ENCODE measurements at regions not wholly inside any gene's neighbourhood (a gene's known extent, or its start where the extent isn't known, plus 50 kb on each side); places are given as distances from the start of the nearest gene placed in this dataset.
A peak's percentile ranks its signal among the peaks of the same experiment; 100 is the strongest.

- H3K36me3 ChIP-seq (ENCODE audit: control insufficient read depth, insufficient read depth, low read length): no peaks in the 10 kb centered on the region
- FAIRE-seq: no peak
- no peaks in the 10 kb centered on the region for H3K27me3 ChIP-seq (ENCODE audit: control insufficient read depth, insufficient read depth, low read length)
- no peak overlapping the region for H3K4me3 ChIP-seq (ENCODE audit: low read depth, low read length)
- no peak for DNase-seq (ENCODE audit: low read depth)
- TF ChIP-seq CTCF (IDR thresholded peaks at IDR 0.05; ENCODE audit: insufficient read depth, low read length, severe bottlenecking): no peak
Measured at GRCh38 chr11:45060707-45061106, 85.7 kb upstream of the PRDM11 start.

- Histone ChIP-seq H3K27me3 (ENCODE audit: control insufficient read depth, insufficient read depth, low read length) (no peaks in the 10 kb centered on the region), H3K4me3 (ENCODE audit: low read depth, low read length) (no peak overlapping the region), H3K36me3 (ENCODE audit: control insufficient read depth, insufficient read depth, low read length) (no peaks in the 10 kb centered on the region)
- DNase-seq (ENCODE audit: low read depth): no peak
- no peak for FAIRE-seq
- TF ChIP-seq CTCF (IDR thresholded peaks at IDR 0.05; ENCODE audit: insufficient read depth, low read length, severe bottlenecking): no peak
Measured at GRCh38 chr11:45061641-45062040, 84.8 kb upstream of the PRDM11 start.

GRCh38 chr11:45062115-45062514 lies 84.3 kb upstream of the PRDM11 start:
- H3K27me3 ChIP-seq (ENCODE audit: control insufficient read depth, insufficient read depth, low read length): no peaks in the 10 kb centered on the region
- no peak overlapping the region for H3K4me3 ChIP-seq (ENCODE audit: low read depth, low read length)
- DNase-seq (ENCODE audit: low read depth) (no peak), FAIRE-seq (no peak)
- TF ChIP-seq CTCF (IDR thresholded peaks at IDR 0.05; ENCODE audit: insufficient read depth, low read length, severe bottlenecking): no peak
- no peaks in the 10 kb centered on the region for H3K36me3 ChIP-seq (ENCODE audit: control insufficient read depth, insufficient read depth, low read length)

GRCh38 chr11:45062974-45063635 lies 83.3 kb upstream of the PRDM11 start:
- DNase-seq (ENCODE audit: low read depth): peak; percentile 63
- H3K4me3 ChIP-seq (ENCODE audit: low read depth, low read length): no peak overlapping the region
- TF ChIP-seq CTCF (IDR thresholded peaks at IDR 0.05; ENCODE audit: insufficient read depth, low read length, severe bottlenecking): no peak
- no peaks in the 10 kb centered on the region for H3K27me3 ChIP-seq (ENCODE audit: control insufficient read depth, insufficient read depth, low read length)
- H3K36me3 ChIP-seq (ENCODE audit: control insufficient read depth, insufficient read depth, low read length): no peaks in the 10 kb centered on the region
- no peak for FAIRE-seq

- H3K27me3 ChIP-seq (ENCODE audit: control insufficient read depth, insufficient read depth, low read length): no peaks in the 10 kb centered on the region
- FAIRE-seq: no peak
- DNase-seq (ENCODE audit: low read depth): no peak
- H3K36me3 ChIP-seq (ENCODE audit: control insufficient read depth, insufficient read depth, low read length): no peaks in the 10 kb centered on the region
- TF ChIP-seq CTCF (IDR thresholded peaks at IDR 0.05; ENCODE audit: insufficient read depth, low read length, severe bottlenecking): no peak
- H3K4me3 ChIP-seq (ENCODE audit: low read depth, low read length): no peak overlapping the region
Measured at GRCh38 chr11:45063669-45064068, 82.8 kb upstream of the PRDM11 start.

- no peak for DNase-seq (ENCODE audit: low read depth)
- Histone ChIP-seq H3K4me3 (ENCODE audit: low read depth, low read length) (no peak overlapping the region), H3K36me3 (ENCODE audit: control insufficient read depth, insufficient read depth, low read length) (no peaks in the 10 kb centered on the region), H3K27me3 (ENCODE audit: control insufficient read depth, insufficient read depth, low read length) (no peaks in the 10 kb centered on the region)
- no peak for FAIRE-seq
- TF ChIP-seq CTCF (IDR thresholded peaks at IDR 0.05; ENCODE audit: insufficient read depth, low read length, severe bottlenecking): no peak
Measured at GRCh38 chr11:45067966-45068365, 78.5 kb upstream of the PRDM11 start.
